PC-9 (cell line): ENCODE measurements at regions not wholly inside any gene's neighbourhood (a gene's known extent, or its start where the extent isn't known, plus 50 kb on each side); places are given as distances from the start of the nearest gene placed in this dataset.

Experiments
- BruUV-seq: library from RNA; stranded (reverse); fragments of 400-500 nt; replicated peaks from 2 replicates; lab custom pipeline; 2021; lab: Mats Ljungman, UMichigan
- CTCF ChIA-PET: fragments of 300-600 bp; sonication (Branson Sonifier 250); formaldehyde crosslinking; loops from one replicate; lab custom pipeline; 2022; ENCODE audit warnings: antibody characterized with exemption; lab: Charles Lee
- POLR2A ChIA-PET: fragments of 300-600 bp; sonication (Branson Sonifier 250); formaldehyde crosslinking; loops from one replicate; lab custom pipeline; 2022; ENCODE audit warnings: antibody characterized with exemption; ENCODE audit not compliant: unreplicated experiment; lab: Charles Lee
- DNase-seq, 2 experiments: peaks; one replicate each; pipeline versions ENCODE4 v3.0.0 to v3.0.0-alpha.2; 2015 to 2022; ENCODE audit warnings: mixed read lengths in 1 of 2
- H2AFZ ChIP-seq: fragments of 200-600 bp; sonication (generic); 2 replicates; pipeline ENCODE4 v1.8.1; 2017; ENCODE audit warnings: antibody characterized with exemption
- H3F3A ChIP-seq: fragments of 200-600 bp; sonication (generic); 2 replicates; pipeline ENCODE4 v1.8.1; 2017; ENCODE audit warnings: antibody characterized with exemption, mild to moderate bottlenecking, low read depth; ENCODE audit not compliant: insufficient read depth
- H3K27ac ChIP-seq: fragments of 200-600 bp; sonication (generic); 2 replicates; pipeline ENCODE4 v1.6.1; 2016; ENCODE audit warnings: mixed run types
- H3K27me3 ChIP-seq: fragments of 200-600 bp; sonication (generic); 2 replicates; pipeline ENCODE4 v1.6.1; 2016; ENCODE audit warnings: low read depth, mixed run types; ENCODE audit not compliant: insufficient read depth
- H3K36me3 ChIP-seq: fragments of 200-600 bp; sonication (generic); 2 replicates; pipeline ENCODE4 v1.6.1; 2016; ENCODE audit warnings: low read depth, mixed run types
- H3K4me1 ChIP-seq: fragments of 200-600 bp; sonication (generic); replicated peaks from 2 replicates; pipeline ENCODE4 v1.6.1; 2016; ENCODE audit warnings: mixed run types; ENCODE audit not compliant: insufficient read depth
- H3K4me2 ChIP-seq: fragments of 200-600 bp; sonication (generic); 2 replicates; pipeline ENCODE4 v1.6.1; 2017; ENCODE audit warnings: mixed run types
- H3K4me3 ChIP-seq: fragments of 200-600 bp; sonication (generic); 2 replicates; pipeline ENCODE4 v1.6.1; 2016; ENCODE audit warnings: mixed run types
- H3K79me2 ChIP-seq: fragments of 200-600 bp; sonication (generic); 2 replicates; pipeline ENCODE4 v1.6.1; 2017; ENCODE audit warnings: low read depth, mixed run types
- H3K9me2 ChIP-seq: fragments of 200-600 bp; sonication (generic); 2 replicates; pipeline ENCODE4 v1.8.1; 2017; ENCODE audit warnings: mild to moderate bottlenecking; ENCODE audit not compliant: insufficient read depth
- H3K9me3 ChIP-seq: fragments of 200-600 bp; sonication (generic); 2 replicates; pipeline ENCODE4 v1.8.1; 2016; ENCODE audit warnings: low read depth; ENCODE audit not compliant: insufficient read depth
- H4K20me1 ChIP-seq: fragments of 200-600 bp; sonication (generic); 2 replicates; pipeline ENCODE4 v1.8.1; 2017; ENCODE audit not compliant: insufficient read depth
- EZH2 ChIP-seq: fragments of 200-600 bp; sonication (generic); IDR thresholded peaks from 2 replicates; pipeline ENCODE4 v1.8.0; 2017; ENCODE audit warnings: antibody characterized with exemption, low read depth
- intact Hi-C: fragments of 100-400 bp; cut with micrococcal nuclease; formaldehyde crosslinking; loops from one replicate; pipeline ENCODE4 v1.10.0; 2022; ENCODE audit not compliant: unreplicated experiment
- TF ChIP-seq, protein P1 (sequence below): fragments of 200-600 bp; sonication (generic); conservative IDR thresholded peaks from 2 replicates; pipeline ENCODE4 v1.6.1; 2017; ENCODE audit warnings: mixed run types, antibody characterized with exemption, mild to moderate bottlenecking, moderate library complexity

DNA sequence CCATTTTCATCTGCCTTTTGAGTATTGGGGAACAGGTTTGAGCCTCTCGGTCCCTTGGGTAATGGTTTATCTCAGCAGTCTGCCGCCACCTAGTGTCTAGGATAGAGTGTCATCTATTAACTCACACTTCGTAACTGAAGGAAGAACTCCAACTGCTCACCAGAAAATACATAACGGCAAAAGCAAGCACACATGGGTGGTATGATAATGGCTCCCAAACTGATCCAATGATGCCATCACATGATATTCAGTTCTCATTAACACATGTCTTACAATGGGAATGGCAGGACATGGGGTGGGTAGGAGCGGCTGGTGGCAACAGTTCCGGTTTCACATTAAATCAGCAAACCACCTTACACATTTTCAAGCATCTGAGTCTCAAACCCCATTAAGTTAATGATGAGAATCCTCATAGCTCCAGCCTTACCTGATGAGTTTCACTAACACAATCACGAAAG, 110.7 kb upstream of the PHACTR1 start:
- H4K20me1 ChIP-seq = no peaks in the 10 kb centered on the region
- no peaks in the 10 kb centered on the region for H3K9me2 ChIP-seq
- intact Hi-C loops = loop anchor here (2.0 to 5.0 kb wide), 3 partner anchors 455 to 834 kb away; partner anchors contain the start of gene HIVEP1
- H3K79me2 ChIP-seq = no peaks in the 10 kb centered on the region
- TF ChIP-seq, protein P1, sequence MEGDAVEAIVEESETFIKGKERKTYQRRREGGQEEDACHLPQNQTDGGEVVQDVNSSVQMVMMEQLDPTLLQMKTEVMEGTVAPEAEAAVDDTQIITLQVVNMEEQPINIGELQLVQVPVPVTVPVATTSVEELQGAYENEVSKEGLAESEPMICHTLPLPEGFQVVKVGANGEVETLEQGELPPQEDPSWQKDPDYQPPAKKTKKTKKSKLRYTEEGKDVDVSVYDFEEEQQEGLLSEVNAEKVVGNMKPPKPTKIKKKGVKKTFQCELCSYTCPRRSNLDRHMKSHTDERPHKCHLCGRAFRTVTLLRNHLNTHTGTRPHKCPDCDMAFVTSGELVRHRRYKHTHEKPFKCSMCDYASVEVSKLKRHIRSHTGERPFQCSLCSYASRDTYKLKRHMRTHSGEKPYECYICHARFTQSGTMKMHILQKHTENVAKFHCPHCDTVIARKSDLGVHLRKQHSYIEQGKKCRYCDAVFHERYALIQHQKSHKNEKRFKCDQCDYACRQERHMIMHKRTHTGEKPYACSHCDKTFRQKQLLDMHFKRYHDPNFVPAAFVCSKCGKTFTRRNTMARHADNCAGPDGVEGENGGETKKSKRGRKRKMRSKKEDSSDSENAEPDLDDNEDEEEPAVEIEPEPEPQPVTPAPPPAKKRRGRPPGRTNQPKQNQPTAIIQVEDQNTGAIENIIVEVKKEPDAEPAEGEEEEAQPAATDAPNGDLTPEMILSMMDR = peak; percentile 98
- no peak for TF ChIP-seq EZH2
- ChIA-PET CTCF (interaction anchor here (0.6 to 1.7 kb wide), 3 partner anchors 314 to 975 kb away, joined by 3 to 6 read pairs (median 5); no protein-coding TSS in a partner anchor), POLR2A (no interaction called here)
- H3K27me3 ChIP-seq = no peaks in the 10 kb centered on the region
- no peak overlapping the region for H3K4me3 ChIP-seq
- no peaks in the 10 kb centered on the region for H3K36me3 ChIP-seq
- DNase-seq = peak; percentile 53 to 79
- H2AFZ ChIP-seq = no peak overlapping the region
- peaks cover 16% of the 10 kb centered on the region for H3K4me1 ChIP-seq
- 0 out of 2 replicates have a peak, but pooled peaks cover 4% of the 10 kb centered on the region for H3K9me3 ChIP-seq
- BruUV-seq = no TSS peak
- no peak overlapping the region for H3K27ac ChIP-seq
- no peak overlapping the region for H3K4me2 ChIP-seq
- H3F3A ChIP-seq = no peaks in the 10 kb centered on the region

DNA sequence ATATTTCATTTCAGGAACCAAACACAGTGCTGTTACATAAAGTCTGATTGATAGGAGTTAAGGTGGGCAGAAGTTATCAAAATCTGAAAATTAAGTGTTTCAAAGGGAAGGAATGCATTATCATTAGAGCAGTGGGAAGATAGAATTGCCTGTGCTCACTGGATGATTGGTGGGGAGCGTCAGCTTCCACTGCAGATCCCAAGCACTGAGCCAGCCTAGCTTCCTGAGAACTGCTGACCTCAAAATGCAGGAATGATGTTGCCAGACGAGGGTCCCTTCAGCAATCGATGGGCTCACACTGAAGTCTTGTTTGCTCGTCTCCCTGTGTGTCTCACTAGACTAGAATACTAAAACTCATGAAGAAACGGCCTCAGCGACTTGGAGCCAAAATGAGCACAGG, 110.0 kb upstream of the PHACTR1 start:
- intact Hi-C loops = loop anchor here (2.0 to 5.0 kb wide), 2 partner anchors 594 to 834 kb away; partner anchors contain the start of gene HIVEP1
- H3F3A ChIP-seq = no peaks in the 10 kb centered on the region
- H3K4me3 ChIP-seq = no peak overlapping the region
- no peaks in the 10 kb centered on the region for H4K20me1 ChIP-seq
- H3K9me2 ChIP-seq = no peaks in the 10 kb centered on the region
- TF ChIP-seq, protein P1 = no peak
- TF ChIP-seq EZH2 = no peak
- H3K4me1 ChIP-seq = peaks cover 16% of the 10 kb centered on the region
- H3K4me2 ChIP-seq = no peak overlapping the region
- DNase-seq = no peak
- H3K36me3 ChIP-seq = no peaks in the 10 kb centered on the region
- H3K79me2 ChIP-seq = no peaks in the 10 kb centered on the region
- no peak overlapping the region for H2AFZ ChIP-seq
- BruUV-seq = no TSS peak
- H3K27ac ChIP-seq = no peak overlapping the region
- no peaks in the 10 kb centered on the region for H3K27me3 ChIP-seq
- CTCF ChIA-PET = interaction anchor here (1.1 kb wide), 1 partner anchor 315 kb away, joined by 6 read pairs; no protein-coding TSS in a partner anchor
- 0 out of 2 replicates have a peak, but pooled peaks cover 4% of the 10 kb centered on the region for H3K9me3 ChIP-seq
- POLR2A ChIA-PET = no interaction called here

DNA sequence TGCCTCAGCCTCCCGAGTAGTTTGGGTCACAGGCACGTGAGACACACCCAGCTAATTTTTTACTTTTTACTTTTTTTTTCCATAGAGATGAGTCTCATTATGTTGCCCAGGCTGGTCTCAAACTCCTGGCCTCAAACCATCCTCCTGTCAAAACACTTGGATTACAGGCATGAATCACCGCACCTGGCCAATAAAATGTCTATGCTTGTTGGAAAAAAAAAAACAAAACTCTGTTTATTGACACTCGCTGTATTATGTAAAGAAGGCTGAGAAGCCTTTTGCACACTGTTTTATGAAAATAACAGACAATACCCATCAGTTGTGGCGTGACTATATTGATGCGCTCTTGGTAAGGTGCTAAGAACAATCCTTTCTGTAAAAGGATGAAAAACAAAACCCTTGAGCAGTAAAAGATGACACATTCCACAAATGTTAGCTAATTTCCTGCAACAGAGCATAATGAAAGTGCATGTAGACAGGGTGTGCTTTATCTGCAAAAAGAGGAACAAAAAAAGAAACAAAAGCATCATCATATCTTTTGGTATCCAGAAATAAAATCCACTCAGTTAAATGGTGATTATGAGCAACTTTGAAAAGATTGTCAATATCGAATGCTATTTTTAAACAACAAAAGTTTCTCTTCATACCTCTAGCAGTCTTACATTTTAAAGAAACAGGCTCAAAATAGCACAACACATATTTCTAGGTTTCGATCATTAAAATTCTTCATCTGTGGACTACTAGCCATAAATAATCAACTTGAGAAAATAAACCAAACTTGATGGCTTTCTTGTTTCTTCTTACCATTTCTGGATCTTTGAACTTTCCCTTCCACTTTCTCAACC, 108.3 kb upstream of the PHACTR1 start:
- POLR2A ChIA-PET = interaction anchor here (0.6 kb wide), 1 partner anchor 10 kb away, joined by 3 read pairs; no protein-coding TSS in a partner anchor
- Histone ChIP-seq H3K4me1 (peaks cover 1% of the 10 kb centered on the region; the same call in 1 of the 2 replicates), H3K9me3 (0 out of 2 replicates have a peak, but pooled peaks cover 4% of the 10 kb centered on the region), H3K9me2 (no peaks in the 10 kb centered on the region), H2AFZ (no peak overlapping the region), H3K79me2 (no peaks in the 10 kb centered on the region), H3K4me2 (no peak overlapping the region), H3F3A (no peaks in the 10 kb centered on the region), H4K20me1 (no peaks in the 10 kb centered on the region), H3K4me3 (no peak overlapping the region), H3K36me3 (no peaks in the 10 kb centered on the region), H3K27ac (no peak overlapping the region), H3K27me3 (no peaks in the 10 kb centered on the region)
- no peak for DNase-seq
- TF ChIP-seq, protein P1 = no peak
- intact Hi-C loops = loop anchor here (5.0 kb wide), 1 partner anchor 836 kb away; no protein-coding TSS in a partner anchor
- CTCF ChIA-PET = interaction anchor here (1.1 kb wide), 1 partner anchor 952 kb away, joined by 3 read pairs; no protein-coding TSS in a partner anchor
- no TSS peak for BruUV-seq
